Fibroblast of mammary gland (primary cell): ENCODE measurements at regions not wholly inside any gene's neighbourhood (a gene's known extent, or its start where the extent isn't known, plus 50 kb on each side); places are given as distances from the start of the nearest gene placed in this dataset.

Experiments
- DNase-seq: peaks from one replicate; pipeline ENCODE4 v3.0.0-alpha.2; 2010; ENCODE audit warnings: low read depth
- H3K4me3 ChIP-seq: 2 replicates; pipeline ENCODE4 v1.5.1; 2011; ENCODE audit warnings: low read depth, mild to moderate bottlenecking, low read length, moderate library complexity; ENCODE audit not compliant: control insufficient read depth
- CTCF ChIP-seq: conservative IDR thresholded peaks from 2 replicates; pipeline ENCODE4 v1.5.1; 2011; ENCODE audit warnings: low read depth, low read length, inconsistent platforms; ENCODE audit not compliant: control insufficient read depth, insufficient read depth

GRCh38 chr12:116636608-116637519 is 77.7 kb downstream of the MAP1LC3B2 start:
- DNase-seq, result no peak
- no peak for TF ChIP-seq CTCF

GRCh38 chr12:116635487-116635886 is 76.3 kb downstream of the MAP1LC3B2 start:
- no peak for DNase-seq
- TF ChIP-seq CTCF, result no peak
- no peak overlapping the region for H3K4me3 ChIP-seq

More at GRCh38 chr12:116636608-116637519, 77.7 kb downstream of the MAP1LC3B2 start:
- no peak overlapping the region for H3K4me3 ChIP-seq

- no peak for TF ChIP-seq CTCF
Measured at GRCh38 chr12:116633476-116633875, 74.3 kb downstream of the MAP1LC3B2 start.

GRCh38 chr12:116631619-116632018 is 72.4 kb downstream of the MAP1LC3B2 start:
- no peak for TF ChIP-seq CTCF
- DNase-seq, result no peak
- no peak overlapping the region for H3K4me3 ChIP-seq

More at GRCh38 chr12:116633476-116633875, 74.3 kb downstream of the MAP1LC3B2 start:
- DNase-seq, result no peak
- H3K4me3 ChIP-seq, result no peak overlapping the region

- TF ChIP-seq CTCF, result no peak
- no peak overlapping the region for H3K4me3 ChIP-seq
- DNase-seq, result no peak
Measured at GRCh38 chr12:116630762-116631161, 71.6 kb downstream of the MAP1LC3B2 start.

- no peak for TF ChIP-seq CTCF
- no peak overlapping the region for H3K4me3 ChIP-seq
- peak; percentile 45 for DNase-seq
Measured at GRCh38 chr12:116629480-116629879, 70.3 kb downstream of the MAP1LC3B2 start.
